MM.1S (cell line): ENCODE measurements at regions not wholly inside any gene's neighbourhood (a gene's known extent, or its start where the extent isn't known, plus 50 kb on each side); places are given as distances from the start of the nearest gene placed in this dataset.
A peak's percentile ranks its signal among the peaks of the same experiment; 100 is the strongest.

Source experiments
- DNase-seq: peaks from one replicate; pipeline ENCODE4 v3.0.0-alpha.2; 2015
- H2AFZ ChIP-seq: fragments of 300-600 bp; sonication (generic); 2 replicates; pipeline ENCODE4 v1.6.0; 2016; ENCODE audit warnings: antibody characterized with exemption, low read length
- H3F3A ChIP-seq: fragments of 300-600 bp; sonication (generic); 2 replicates; pipeline ENCODE4 v1.6.1; 2016; ENCODE audit warnings: mild to moderate bottlenecking, antibody characterized with exemption, low read length, moderate library complexity, mixed read lengths; ENCODE audit not compliant: insufficient read depth
- H3K27ac ChIP-seq: fragments of 300-600 bp; sonication (generic); 2 replicates; pipeline ENCODE4 v1.5.1; 2016; ENCODE audit warnings: mild to moderate bottlenecking, low read length
- H3K27me3 ChIP-seq: fragments of 300-600 bp; sonication (generic); replicated peaks from 2 replicates; pipeline ENCODE4 v1.6.0; 2016; ENCODE audit warnings: low read length; ENCODE audit not compliant: insufficient read depth
- H3K36me3 ChIP-seq: fragments of 300-600 bp; sonication (generic); replicated peaks from 2 replicates; pipeline ENCODE4 v1.6.1; 2016; ENCODE audit warnings: mild to moderate bottlenecking, low read length, mixed read lengths; ENCODE audit not compliant: insufficient read depth
- H3K4me1 ChIP-seq: fragments of 300-600 bp; sonication (generic); 2 replicates; pipeline ENCODE4 v1.6.1; 2016; ENCODE audit warnings: low read length, mixed read lengths
- H3K4me2 ChIP-seq: fragments of 300-600 bp; sonication (generic); 2 replicates; pipeline ENCODE4 v1.6.0; 2016; ENCODE audit warnings: low read depth, low read length
- H3K4me3 ChIP-seq: fragments of 300-600 bp; sonication (generic); 2 replicates; pipeline ENCODE4 v1.5.1; 2016; ENCODE audit warnings: low read length, mixed read lengths
- H3K79me2 ChIP-seq: fragments of 300-600 bp; sonication (generic); 2 replicates; pipeline ENCODE4 v1.6.1; 2016; ENCODE audit warnings: mixed run types, low read length, mixed read lengths
- H3K9ac ChIP-seq: fragments of 300-600 bp; sonication (generic); 2 replicates; pipeline ENCODE4 v1.6.1; 2016; ENCODE audit warnings: low read length, mixed read lengths
- H3K9me2 ChIP-seq: fragments of 300-600 bp; sonication (generic); replicated peaks from 2 replicates; pipeline ENCODE4 v1.6.1; 2016; ENCODE audit warnings: mild to moderate bottlenecking, low read length, mixed read lengths; ENCODE audit not compliant: insufficient read depth
- H3K9me3 ChIP-seq: fragments of 300-600 bp; sonication (generic); replicated peaks from 2 replicates; pipeline ENCODE4 v1.6.1; 2016; ENCODE audit warnings: mild to moderate bottlenecking, low read length, mixed read lengths; ENCODE audit not compliant: insufficient read depth
- H4K20me1 ChIP-seq: fragments of 300-600 bp; sonication (generic); 2 replicates; pipeline ENCODE4 v1.6.1; 2016; ENCODE audit warnings: mild to moderate bottlenecking, low read length, moderate library complexity, mixed read lengths; ENCODE audit not compliant: insufficient read depth
- CTCF ChIP-seq: fragments of 300-600 bp; sonication (generic); IDR thresholded peaks from 2 replicates; pipeline ENCODE4 v1.5.1; 2016; ENCODE audit warnings: antibody characterized with exemption, low read length, mixed read lengths
- EZH2 ChIP-seq: fragments of 300-600 bp; sonication (generic); optimal IDR thresholded peaks from 2 replicates; pipeline ENCODE3; 2017; ENCODE audit warnings: low read depth, mild to moderate bottlenecking, antibody characterized with exemption, low read length, mixed read lengths
- EZH2phosphoT487 ChIP-seq: fragments of 300-600 bp; sonication (generic); IDR thresholded peaks from 2 replicates; pipeline ENCODE4 v1.6.1; 2018; ENCODE audit warnings: antibody characterized with exemption, low read length

- no peak overlapping the region for H3K4me3 ChIP-seq
- H3K9ac ChIP-seq: no peak overlapping the region
- H3F3A ChIP-seq: no peaks in the 10 kb centered on the region; the same call in 1 of the 2 replicates
- no peaks in the 10 kb centered on the region for H3K36me3 ChIP-seq
- H4K20me1 ChIP-seq: no peaks in the 10 kb centered on the region
- peak overlapping the region; percentile 20; the same call in 1 of the 2 replicates for H3K27ac ChIP-seq
- no peaks in the 10 kb centered on the region for H3K9me2 ChIP-seq
- H3K9me3 ChIP-seq: no peaks in the 10 kb centered on the region
- TF ChIP-seq EZH2phosphoT487 (no peak), CTCF (0 out of 2 replicates have a peak, but pooled peaks have one; percentile 7)
- no peaks in the 10 kb centered on the region for H3K79me2 ChIP-seq
- peak overlapping the region; percentile 52 for H2AFZ ChIP-seq
- no peaks in the 10 kb centered on the region for H3K27me3 ChIP-seq
- H3K4me1 ChIP-seq: peaks cover 23% of the 10 kb centered on the region
- peak; percentile 13 for DNase-seq
- peak overlapping the region; percentile 46; the same call in 1 of the 2 replicates for H3K4me2 ChIP-seq
These were observed 224.9 kb upstream of the FGGY start for GRCh38 chr1:59071876-59072582.

GRCh38 chr1:59072583-59072947, 224.3 kb upstream of the FGGY start:
- no peak for TF ChIP-seq CTCF
- TF ChIP-seq EZH2phosphoT487: no peak
- TF ChIP-seq EZH2: no peak
- Histone ChIP-seq H3K4me1 (peaks cover 23% of the 10 kb centered on the region), H2AFZ (peak overlapping the region; percentile 49)

GRCh38 chr1:59074598-59074997, 222.3 kb upstream of the FGGY start:
- no peaks in the 10 kb centered on the region for H3K36me3 ChIP-seq
- H3K9me3 ChIP-seq: no peaks in the 10 kb centered on the region
- no peaks in the 10 kb centered on the region for H4K20me1 ChIP-seq
- no peaks in the 10 kb centered on the region for H3K79me2 ChIP-seq
- H3K4me1 ChIP-seq: peaks cover 23% of the 10 kb centered on the region
- no peak overlapping the region for H3K4me3 ChIP-seq
- H2AFZ ChIP-seq: no peak overlapping the region
- H3K4me2 ChIP-seq: no peak overlapping the region
- no peak for TF ChIP-seq CTCF
- TF ChIP-seq EZH2phosphoT487: no peak
- H3K9me2 ChIP-seq: no peaks in the 10 kb centered on the region
- no peak overlapping the region for H3K27ac ChIP-seq
- H3F3A ChIP-seq: no peaks in the 10 kb centered on the region; the same call in 1 of the 2 replicates
- DNase-seq: no peak
- H3K9ac ChIP-seq: no peak overlapping the region
- H3K27me3 ChIP-seq: no peaks in the 10 kb centered on the region

More at GRCh38 chr1:59072583-59072947, 224.3 kb upstream of the FGGY start:
- no peaks in the 10 kb centered on the region for H4K20me1 ChIP-seq
- H3K4me2 ChIP-seq: peak overlapping the region; percentile 17; the same call in 1 of the 2 replicates
- H3K4me3 ChIP-seq: no peak overlapping the region
- H3K27me3 ChIP-seq: no peaks in the 10 kb centered on the region
- no peaks in the 10 kb centered on the region for H3K9me3 ChIP-seq
- H3F3A ChIP-seq: no peaks in the 10 kb centered on the region; the same call in 1 of the 2 replicates
- H3K9ac ChIP-seq: no peak overlapping the region
- no peaks in the 10 kb centered on the region for H3K79me2 ChIP-seq
- H3K9me2 ChIP-seq: no peaks in the 10 kb centered on the region
- no peaks in the 10 kb centered on the region for H3K36me3 ChIP-seq
- no peak for DNase-seq
- no peak overlapping the region for H3K27ac ChIP-seq
